Psoas muscle (tissue), 7 donors: ENCODE measurements at regions not wholly inside any gene's neighbourhood (a gene's known extent, or its start where the extent isn't known, plus 50 kb on each side); places are given as distances from the start of the nearest gene placed in this dataset.

ENCODE experiments used
- ATAC-seq, 4 donors: fragments of 200-7000 bp; cut with Tn5 transposase; one replicate each; pipeline ENCODE4 v1.9.1; 2020; ENCODE audit warnings: moderate library complexity in 3 of 4, mild to moderate bottlenecking in 2 of 4
- DNase-seq, 2 donors: peaks; one replicate each; pipeline ENCODE4 v3.0.0-alpha.2; 2020
- H3K27ac ChIP-seq: fragments of 200-600 bp; one replicate; pipeline ENCODE4 v1.8.0; 2022
- H3K27me3 ChIP-seq, 3 donors: fragments of 200-600 bp in 1 of 3; one replicate each; pipeline versions ENCODE4 v1.6.1 to v1.8.0; 2013 to 2022; ENCODE audit warnings: low read length in 2 of 3, mild to moderate bottlenecking in 2 of 3, moderate library complexity in 1 of 3; ENCODE audit not compliant: insufficient read depth in 3 of 3
- H3K36me3 ChIP-seq, 2 donors: fragments of 200-600 bp in 1 of 2; one replicate each; pipeline versions ENCODE4 v1.6.1 to v1.8.0; 2013 to 2022; ENCODE audit warnings: low read depth in 1 of 2, mild to moderate bottlenecking in 1 of 2, moderate library complexity in 1 of 2; ENCODE audit not compliant: insufficient read depth in 1 of 2
- H3K4me1 ChIP-seq: fragments of 200-600 bp; one replicate; pipeline ENCODE4 v1.8.0; 2022
- H3K4me3 ChIP-seq: fragments of 200-600 bp; one replicate; pipeline ENCODE4 v1.8.0; 2022; ENCODE audit warnings: mild to moderate bottlenecking
- H3K9me3 ChIP-seq: fragments of 200-600 bp; one replicate; pipeline ENCODE4 v1.8.0; 2022
- CTCF ChIP-seq: fragments of 200-600 bp; IDR thresholded peaks from one replicate; pipeline ENCODE4 v1.8.0; 2022; ENCODE audit warnings: antibody characterized with exemption
- WGBS, 3 donors: extraction: QIAGEN DNeasy Blood & Tissue Kit; methylation state at CpG; one replicate each; pipeline versions ENCODE4 v1.1.6 to v1.1.7; 2013; 5-methylcytosine and 5-hydroxymethylcytosine counted together
- intact Hi-C, 2 donors: fragments of 100-400 bp; cut with DNase I; formaldehyde crosslinking; loops; one replicate each; pipeline versions ENCODE4 v1.11.0 to v1.14.2; 2022
- donor health status: healthy with polysubstance abuse.
- donor health status: DM: no; HTN: no; CAD: no; lungs with moderate emphysema.
- donor health status: Bipolar disorder and iron deficiency.
- donor health status: healthy.
- donor health status: DM: yes; HTN: yes; CAD: no.
- donor health status: DM: no; HTN: no; CAD: no.
- donor health status: DM: yes; HTN: yes; CAD: no.

DNA sequence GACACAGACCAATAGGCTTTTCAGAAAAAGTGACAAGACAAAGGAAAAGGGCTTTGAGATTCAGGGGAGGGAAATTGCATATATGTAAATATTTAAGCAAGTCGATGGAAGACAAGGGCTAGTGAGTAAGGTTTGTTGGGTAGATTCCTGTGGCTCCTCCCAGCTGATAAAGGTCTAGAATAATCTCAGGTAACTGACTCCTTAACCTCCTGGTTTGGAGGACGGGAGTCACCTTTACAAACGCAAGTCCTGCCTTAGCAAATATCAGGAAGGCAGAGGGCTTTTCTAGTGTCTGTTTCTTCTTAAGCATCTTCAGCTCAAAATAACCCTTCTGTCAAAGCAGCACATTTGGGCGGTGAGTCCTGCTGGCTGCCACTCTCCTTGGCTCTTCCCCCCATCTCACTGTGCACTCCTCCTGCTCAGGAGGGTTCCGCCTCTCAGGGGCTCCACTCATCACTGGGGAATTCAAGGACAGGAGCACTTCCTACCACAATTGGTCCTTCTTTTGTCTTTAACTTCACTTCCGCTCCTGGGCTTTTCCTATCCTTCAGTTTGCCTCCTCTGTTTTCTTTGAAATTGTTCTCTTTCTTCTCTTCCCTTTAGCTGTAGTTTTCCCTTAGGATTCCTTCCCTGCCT is 496.3 kb upstream of the KLF6 start:
- Histone ChIP-seq H3K27me3 (no peaks in the 10 kb centered on the region), H3K4me1 (peaks cover 16% of the 10 kb centered on the region), H3K9me3 (no peaks in the 10 kb centered on the region), H3K27ac (peak overlapping the region; percentile 16), H3K36me3 (no peaks in the 10 kb centered on the region), H3K4me3 (no peak overlapping the region)
- DNase-seq (no peak), ATAC-seq (no peak)
- WGBS, 3 donors, result 82 to 93% (median 89%) methylated on average over 6 of the region's 6 CpGs
- intact Hi-C loops, result no loop called here
- TF ChIP-seq CTCF, result no peak

- ATAC-seq, result peak in 1 of 4 donors; percentile 31
- H3K4me1 ChIP-seq, result peaks cover 16% of the 10 kb centered on the region
Observed at GRCh38 chr10:4280461-4281189, 495.6 kb upstream of the KLF6 start.

DNA sequence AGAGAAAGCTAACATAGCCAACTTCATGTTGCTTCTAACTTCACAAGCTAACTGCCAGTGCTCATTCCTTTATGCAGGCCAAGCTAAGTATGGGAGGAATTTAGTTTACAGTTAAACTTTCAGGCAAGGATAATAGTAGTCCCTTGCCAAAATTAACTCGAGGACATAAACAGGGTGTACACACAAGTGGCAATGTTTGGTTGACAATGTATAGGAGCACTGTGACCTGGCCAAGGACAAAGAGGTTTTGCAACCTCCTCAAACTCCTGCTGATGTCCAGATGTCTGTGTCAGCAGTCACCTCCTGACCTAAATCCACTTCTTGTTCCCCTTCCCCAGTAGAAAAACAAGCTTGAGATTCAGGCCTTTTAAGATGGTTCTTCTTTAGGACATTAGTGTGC is 494.6 kb upstream of the KLF6 start:
- no peak overlapping the region for H3K4me3 ChIP-seq
- no peaks in the 10 kb centered on the region for H3K36me3 ChIP-seq
- no peaks in the 10 kb centered on the region for H3K27me3 ChIP-seq
- H3K27ac ChIP-seq, result no peak overlapping the region
- no peak for TF ChIP-seq CTCF
- no peaks in the 10 kb centered on the region for H3K9me3 ChIP-seq
- 21 to 42% (median 23%) methylated on average over 1 of the region's 1 CpG for WGBS, 3 donors
- ATAC-seq, result no peak
- DNase-seq, result no peak
- peaks cover 16% of the 10 kb centered on the region for H3K4me1 ChIP-seq
- intact Hi-C loops, result no loop called here

More at GRCh38 chr10:4280461-4281189, 495.6 kb upstream of the KLF6 start:
- DNase-seq, result no peak
- WGBS, 3 donors, result 76 to 85% (median 85%) methylated on average over 7 of the region's 7 CpGs
- H3K4me3 ChIP-seq, result no peak overlapping the region
- intact Hi-C loops, result no loop called here
- peak overlapping the region; percentile 4 for H3K27ac ChIP-seq
- H3K9me3 ChIP-seq, result no peaks in the 10 kb centered on the region
- no peaks in the 10 kb centered on the region for H3K36me3 ChIP-seq
- no peak for TF ChIP-seq CTCF
- H3K27me3 ChIP-seq, result no peaks in the 10 kb centered on the region

- Histone ChIP-seq H3K27me3 (no peaks in the 10 kb centered on the region), H3K4me3 (no peak overlapping the region), H3K4me1 (peaks cover 3% of the 10 kb centered on the region), H3K9me3 (no peaks in the 10 kb centered on the region), H3K36me3 (no peaks in the 10 kb centered on the region), H3K27ac (no peak overlapping the region)
- ATAC-seq (no peak), DNase-seq (no peak)
- no peak for TF ChIP-seq CTCF
- 74 to 81% (median 80%) methylated on average over 4 of the region's 4 CpGs for WGBS, 3 donors
- intact Hi-C loops, result no loop called here
Observed at GRCh38 chr10:4278186-4278585, 493.2 kb upstream of the KLF6 start.
